NCI-H187 treated with DMSO at 0.1 percent for 48 hours (cell line): ENCODE measurements at regions not wholly inside any gene's neighbourhood (a gene's known extent, or its start where the extent isn't known, plus 50 kb on each side); places are given as distances from the start of the nearest gene placed in this dataset.
"Not testable (repeated sequence)": the region's sequence is repeated elsewhere in the genome, so short reads cannot be mapped to it uniquely, and the experiment has no call there.

Source experiments
- DNase-seq: peaks from one replicate; lab custom pipeline; 2025; lab: John Stamatoyannopoulos, UW

- DNase-seq = no peak
Observed at GRCh38 chr9:78383130-78383529, 86.2 kb downstream of the PSAT1 start.

DNA sequence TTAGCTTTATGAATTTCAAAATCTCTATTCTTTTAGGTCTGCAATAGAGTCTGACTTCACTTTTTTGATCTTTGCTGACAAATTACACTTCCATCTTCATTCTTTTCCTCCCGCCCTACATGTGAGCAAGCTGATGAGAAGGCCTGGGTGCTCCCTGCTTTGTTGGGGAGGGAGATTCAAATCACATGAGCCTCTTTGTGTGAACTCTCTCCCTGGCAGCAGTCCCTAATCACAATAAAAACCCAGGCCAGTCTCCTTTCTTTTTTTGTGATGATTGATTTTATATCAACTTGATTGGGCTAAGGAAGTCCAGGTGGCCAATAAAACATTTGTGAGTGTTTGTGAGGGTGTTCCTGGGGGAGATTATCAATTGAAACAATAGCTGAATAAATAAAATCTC is 89.4 kb downstream of the PSAT1 start:
- no peak for DNase-seq

DNA sequence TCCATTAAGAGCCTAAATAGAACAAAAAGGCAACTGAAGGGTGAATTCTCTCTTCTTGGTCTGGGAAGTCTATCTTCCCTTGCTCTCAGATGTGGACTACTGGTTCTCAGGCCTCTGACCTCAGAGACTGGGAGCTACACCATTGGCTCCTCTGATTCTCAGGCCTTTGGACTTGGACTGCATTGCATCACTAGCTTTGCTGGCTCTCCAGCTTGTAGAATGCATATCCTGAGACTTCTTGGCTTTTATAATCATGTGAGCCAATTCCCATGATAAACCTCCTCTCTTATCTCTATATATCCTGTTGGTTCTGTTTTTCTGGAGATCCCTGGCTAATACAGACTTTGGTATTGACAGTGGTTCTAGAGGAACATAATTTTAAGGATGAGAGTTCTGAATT is 89.8 kb downstream of the PSAT1 start:
- no peak for DNase-seq

DNA sequence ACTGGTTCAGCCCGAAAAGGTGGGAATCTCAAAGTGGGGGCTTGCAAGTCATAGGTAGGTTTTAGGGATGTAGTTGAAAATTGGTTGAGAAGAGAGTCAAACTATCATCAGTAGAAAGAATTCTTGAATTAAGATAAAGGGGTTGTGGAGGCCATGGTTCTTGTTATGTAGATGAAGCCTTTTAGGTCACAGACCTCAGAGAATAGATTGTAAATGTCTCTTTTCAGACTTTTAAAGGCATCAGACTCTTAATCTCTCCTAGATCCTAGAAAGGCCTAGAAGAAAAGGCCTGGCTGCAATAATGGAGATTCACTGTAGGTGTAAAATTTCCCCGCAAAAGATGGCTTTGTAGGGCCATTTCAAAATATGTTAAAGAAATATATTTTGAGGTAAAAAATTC is 96.4 kb downstream of the PSAT1 start:
- DNase-seq = no peak

GRCh38 chr9:78393932-78394331 is 97.0 kb downstream of the PSAT1 start:
- DNase-seq = no peak

DNA sequence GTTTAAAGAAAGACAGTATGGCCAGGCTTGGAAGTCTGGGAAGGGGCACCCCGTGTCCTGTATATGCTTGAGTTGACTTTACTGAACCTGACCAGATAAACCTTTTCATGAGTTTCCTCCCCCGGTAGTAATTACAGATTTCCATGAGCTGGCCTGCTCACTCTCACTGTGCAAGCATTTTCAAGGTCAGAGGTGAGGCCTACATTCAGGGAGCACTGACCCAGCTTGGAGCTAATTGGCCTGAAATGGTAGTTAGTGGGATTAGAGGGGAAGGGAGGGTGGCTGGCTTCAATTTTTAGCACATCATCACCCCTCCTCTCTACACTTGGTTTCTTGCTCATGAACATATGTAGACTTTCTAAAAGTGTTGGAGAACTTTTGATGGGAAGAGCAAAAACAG is 99.2 kb downstream of the PSAT1 start:
- no peak for DNase-seq

DNA sequence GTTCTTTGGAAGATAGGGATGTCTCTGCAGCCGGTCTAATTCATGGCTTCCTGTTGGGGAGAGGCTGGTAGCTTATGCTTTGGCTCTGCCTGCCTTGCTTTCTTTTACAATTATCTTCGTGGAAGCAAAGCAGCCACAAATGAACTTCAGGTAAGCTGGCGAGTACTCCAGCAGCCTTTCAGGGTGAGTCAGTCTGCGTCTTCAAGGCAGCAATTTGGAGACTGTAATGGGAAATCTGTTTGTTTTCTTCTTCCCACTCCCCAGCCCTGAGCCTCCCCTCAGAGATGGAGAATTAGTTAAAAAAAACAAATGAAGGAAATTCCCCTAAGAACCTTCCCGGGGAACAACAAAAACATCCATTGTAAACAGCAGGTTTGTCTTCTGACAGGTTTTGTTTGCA is 100.1 kb downstream of the PSAT1 start:
- DNase-seq = no peak

- no peak for DNase-seq
Observed at GRCh38 chr9:78397454-78397853, 100.5 kb downstream of the PSAT1 start.

DNA sequence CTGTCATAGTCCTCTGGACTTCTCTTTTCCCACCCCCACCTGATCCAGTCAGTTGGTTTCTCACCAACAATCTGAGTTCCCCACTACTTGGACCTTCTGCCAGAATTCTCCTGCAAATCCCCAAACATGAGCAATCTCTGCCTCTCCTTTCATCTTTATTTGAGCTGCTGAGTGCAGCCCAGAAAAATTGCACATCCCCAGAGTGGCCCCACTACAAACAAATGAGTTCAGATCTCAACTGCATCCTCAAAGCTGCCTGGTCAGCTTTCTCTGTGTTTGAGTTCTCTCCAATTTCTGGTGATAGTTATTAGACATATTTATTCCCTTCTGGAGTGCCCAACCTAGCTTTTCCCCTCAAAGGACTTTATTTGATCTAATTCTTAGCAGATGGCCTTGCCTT is 102.2 kb downstream of the PSAT1 start:
- no peak for DNase-seq

DNA sequence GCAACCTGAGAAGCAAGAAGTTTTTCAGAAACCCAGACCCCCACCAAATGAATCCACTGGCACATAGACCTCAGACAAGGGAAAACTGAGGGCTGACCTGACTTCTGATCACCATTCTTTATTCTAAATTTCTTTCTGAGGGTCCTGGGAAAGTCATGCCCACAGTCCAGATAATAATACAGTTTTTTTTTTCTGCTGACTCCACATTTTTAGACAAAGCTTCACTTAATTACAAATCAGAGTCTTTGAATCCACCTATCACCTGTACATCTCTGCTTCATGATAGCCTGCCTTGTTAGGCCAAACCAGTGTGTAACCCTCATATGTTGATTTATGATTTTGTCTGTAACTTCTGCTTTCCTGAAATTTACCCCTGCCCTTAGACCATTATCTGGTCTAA is 103.6 kb downstream of the PSAT1 start:
- no peak for DNase-seq

GRCh38 chr9:78405461-78405860 is 108.5 kb downstream of the PSAT1 start:
- no peak for DNase-seq

DNA sequence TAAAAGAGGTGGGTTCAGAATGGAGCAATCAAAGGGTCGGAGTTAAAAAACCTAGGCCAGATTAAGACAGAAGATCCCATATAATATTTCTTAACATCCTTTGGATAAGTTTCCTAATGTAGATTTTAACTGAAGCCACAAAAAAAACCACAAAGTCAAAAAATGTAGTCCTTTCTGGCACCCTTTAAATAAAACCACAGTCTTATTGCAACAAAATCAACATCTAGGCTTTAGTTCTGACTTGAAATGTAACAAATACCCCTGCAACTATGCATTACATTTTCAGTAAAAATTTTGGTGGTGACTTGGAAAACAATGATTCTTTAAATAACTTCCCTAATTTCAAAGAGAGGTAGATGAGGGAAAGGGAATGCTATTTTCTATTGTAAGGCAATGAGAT is 109.2 kb downstream of the PSAT1 start:
- DNase-seq = no peak

- no peak for DNase-seq
Observed at GRCh38 chr9:78406933-78407332, 110.0 kb downstream of the PSAT1 start.

GRCh38 chr9:78407636-78408312 is 110.8 kb downstream of the PSAT1 start:
- DNase-seq = no peak

- DNase-seq = no peak
Observed at GRCh38 chr9:78408388-78408787, 111.5 kb downstream of the PSAT1 start.

GRCh38 chr9:78409928-78410510 is 113.1 kb downstream of the PSAT1 start:
- not testable (repeated sequence) for DNase-seq

DNA sequence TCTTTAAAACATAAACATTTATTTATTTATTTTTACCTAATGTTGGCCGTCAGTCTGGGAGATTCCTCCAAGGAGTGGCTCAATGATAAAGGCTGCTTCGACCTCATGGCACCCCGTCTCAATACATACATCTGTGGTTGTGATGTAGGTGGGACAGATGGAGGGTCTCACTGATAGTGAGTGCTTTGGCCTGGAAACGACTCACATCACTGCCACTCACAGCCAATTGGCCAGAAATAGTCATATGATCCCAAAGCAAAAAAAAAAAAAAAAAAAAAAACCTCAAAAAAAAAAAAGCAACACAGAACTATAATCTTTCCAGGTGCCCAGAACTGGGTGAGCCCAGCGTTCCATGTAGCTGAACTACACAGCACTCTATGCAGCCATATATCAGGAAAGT is 125.4 kb downstream of the PSAT1 start:
- DNase-seq = no peak

DNA sequence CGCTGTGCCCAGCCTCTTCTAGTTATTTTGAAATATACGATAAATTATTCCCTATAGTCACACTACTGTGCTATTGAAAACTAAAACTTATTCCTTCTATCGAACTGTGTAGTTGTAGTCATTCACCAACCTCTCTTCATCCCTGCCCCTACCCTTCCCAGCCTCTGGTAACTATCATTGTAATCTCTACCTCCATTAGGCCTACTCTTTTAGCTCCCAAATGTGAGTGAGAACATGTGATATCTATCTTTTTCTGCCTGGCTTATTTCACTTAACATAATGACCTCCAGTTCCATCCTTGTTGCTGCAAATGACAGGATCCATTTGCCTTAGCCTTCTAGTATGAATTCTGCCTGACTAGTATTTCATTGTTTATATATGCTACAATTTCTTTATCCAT is 127.4 kb downstream of the PSAT1 start:
- no peak for DNase-seq

- no peak for DNase-seq
Observed at GRCh38 chr9:78428640-78429039, 131.7 kb downstream of the PSAT1 start.

DNA sequence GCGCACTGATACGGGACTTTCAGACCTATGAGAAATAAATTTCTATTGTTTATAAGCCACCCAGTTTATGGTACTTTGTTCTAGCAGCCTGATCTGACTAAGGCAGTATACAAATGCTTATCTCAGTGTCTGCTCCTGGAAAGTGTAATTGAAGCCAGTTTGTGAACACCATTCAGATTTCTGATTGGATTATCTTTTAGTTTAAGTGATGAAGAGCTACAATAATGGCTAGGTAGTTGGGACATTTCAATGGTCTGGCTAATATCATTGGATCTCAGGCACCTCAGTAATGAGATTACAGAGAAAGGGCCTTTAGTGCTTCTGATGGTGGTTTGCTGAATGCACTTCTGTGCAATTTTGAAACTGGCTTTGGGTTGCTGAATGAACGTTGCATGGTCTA is 133.5 kb downstream of the PSAT1 start:
- no peak for DNase-seq

- DNase-seq = not testable (repeated sequence)
Observed at GRCh38 chr9:78431039-78431438, 134.1 kb downstream of the PSAT1 start.

DNA sequence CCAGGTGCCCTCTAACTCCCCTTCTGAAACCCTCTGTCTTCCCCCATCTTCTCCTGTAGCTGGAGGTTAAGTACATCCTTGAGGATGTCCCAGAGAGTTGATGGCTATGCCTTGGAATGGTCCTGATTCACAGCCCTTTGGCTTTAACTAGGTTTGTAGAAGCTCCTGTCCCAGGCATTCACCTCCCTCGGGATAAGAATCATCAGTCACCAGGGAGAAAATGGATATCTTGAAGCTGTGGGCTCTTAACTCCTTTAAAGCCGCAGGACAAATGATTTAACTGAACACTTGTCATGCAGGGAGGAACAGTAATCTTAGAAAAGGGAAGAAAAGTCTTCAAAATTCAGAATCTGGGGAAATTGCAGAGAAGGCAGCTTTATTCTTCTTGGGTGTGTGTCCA is 139.9 kb downstream of the PSAT1 start:
- no peak for DNase-seq

- DNase-seq = no peak
Observed at GRCh38 chr9:78437296-78437695, 140.4 kb downstream of the PSAT1 start.

DNA sequence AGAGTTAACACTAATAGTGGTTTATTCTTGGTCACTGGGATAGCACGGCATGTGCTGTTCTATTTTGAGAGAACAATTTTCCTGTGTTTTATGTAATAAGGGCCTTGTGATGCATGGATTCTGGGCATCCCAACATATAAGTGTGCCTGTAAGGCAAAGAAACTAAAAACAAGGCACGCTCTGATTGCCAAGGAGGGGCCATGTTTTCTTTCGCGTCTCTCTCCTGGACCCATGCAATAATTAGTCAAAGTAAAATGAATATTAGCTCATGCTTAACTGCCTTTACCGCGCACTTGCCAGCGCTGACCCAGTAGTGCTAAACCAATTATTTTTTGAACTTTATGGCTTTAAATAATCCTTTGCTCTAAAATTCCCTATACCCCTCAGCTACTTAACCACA is 140.9 kb downstream of the PSAT1 start:
- no peak for DNase-seq
